Thyroid gland (tissue), 4 donors: ENCODE measurements at regions not wholly inside any gene's neighbourhood (a gene's known extent, or its start where the extent isn't known, plus 50 kb on each side); places are given as distances from the start of the nearest gene placed in this dataset.

Source experiments
- POLR2A ChIP-seq, 2 donors: fragments of 450-650 bp; IDR thresholded peaks; one replicate each; pipeline ENCODE4 v1.6.1; 2017; ENCODE audit warnings: antibody characterized with exemption in 2 of 2, mild to moderate bottlenecking in 2 of 2, moderate library complexity in 1 of 2
- TF ChIP-seq, protein P1 (sequence below), 6 experiments: fragments of 200-600 bp in 3 of 6; fragments of 450-650 bp in 3 of 6; sonication (generic) in 3 of 6; IDR thresholded peaks; one replicate each; pipeline ENCODE4 v1.5.1; 2016 to 2019; ENCODE audit warnings: antibody characterized with exemption in 6 of 6, mild to moderate bottlenecking in 2 of 6, inconsistent platforms in 1 of 6, moderate library complexity in 1 of 6

DNA sequence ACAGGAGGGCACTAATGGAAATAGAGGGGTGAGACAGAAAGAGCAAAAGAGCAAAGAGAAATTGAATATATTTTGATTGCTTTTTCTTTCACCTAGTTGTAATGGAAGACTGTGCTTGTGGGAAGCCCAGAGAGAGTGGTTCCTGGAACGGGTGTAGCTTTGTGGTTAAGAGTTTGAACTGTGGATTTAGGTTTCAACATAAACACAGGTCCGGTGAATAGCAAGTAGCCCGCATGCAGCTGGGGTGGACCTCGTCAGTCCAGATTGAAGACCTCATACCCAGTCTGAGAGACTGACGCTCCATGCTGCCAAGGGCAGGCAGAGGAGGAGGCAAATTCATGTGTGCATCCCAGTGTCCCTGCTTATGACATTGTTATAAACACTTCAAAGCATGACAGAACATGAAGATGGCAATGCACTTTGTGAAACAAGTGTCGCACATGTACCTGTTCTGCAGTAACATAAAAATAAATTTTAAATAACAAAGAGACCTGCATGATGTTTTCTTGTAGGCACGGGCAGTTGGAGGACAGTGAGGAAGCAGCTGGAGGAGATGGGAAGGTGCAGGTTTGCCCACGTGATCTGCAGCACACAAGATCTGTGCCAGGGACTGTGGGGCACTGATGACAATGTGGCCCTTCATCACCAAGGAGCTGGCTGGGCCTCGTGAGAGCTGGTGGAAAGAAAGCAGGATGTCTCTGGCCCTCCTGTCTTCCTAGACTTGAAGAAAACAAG, 220.5 kb upstream of the SSTR4 start:
- TF ChIP-seq, protein P1, sequence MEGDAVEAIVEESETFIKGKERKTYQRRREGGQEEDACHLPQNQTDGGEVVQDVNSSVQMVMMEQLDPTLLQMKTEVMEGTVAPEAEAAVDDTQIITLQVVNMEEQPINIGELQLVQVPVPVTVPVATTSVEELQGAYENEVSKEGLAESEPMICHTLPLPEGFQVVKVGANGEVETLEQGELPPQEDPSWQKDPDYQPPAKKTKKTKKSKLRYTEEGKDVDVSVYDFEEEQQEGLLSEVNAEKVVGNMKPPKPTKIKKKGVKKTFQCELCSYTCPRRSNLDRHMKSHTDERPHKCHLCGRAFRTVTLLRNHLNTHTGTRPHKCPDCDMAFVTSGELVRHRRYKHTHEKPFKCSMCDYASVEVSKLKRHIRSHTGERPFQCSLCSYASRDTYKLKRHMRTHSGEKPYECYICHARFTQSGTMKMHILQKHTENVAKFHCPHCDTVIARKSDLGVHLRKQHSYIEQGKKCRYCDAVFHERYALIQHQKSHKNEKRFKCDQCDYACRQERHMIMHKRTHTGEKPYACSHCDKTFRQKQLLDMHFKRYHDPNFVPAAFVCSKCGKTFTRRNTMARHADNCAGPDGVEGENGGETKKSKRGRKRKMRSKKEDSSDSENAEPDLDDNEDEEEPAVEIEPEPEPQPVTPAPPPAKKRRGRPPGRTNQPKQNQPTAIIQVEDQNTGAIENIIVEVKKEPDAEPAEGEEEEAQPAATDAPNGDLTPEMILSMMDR (IDR thresholded peaks at IDR 0.05) = no peak
- TF ChIP-seq POLR2A (IDR thresholded peaks at IDR 0.05) = no peak
